ENCODE measurements at regions not wholly inside any gene's neighbourhood (a gene's known extent, or its start where the extent isn't known, plus 50 kb on each side); places are given as distances from the start of the nearest gene placed in this dataset.

DNA sequence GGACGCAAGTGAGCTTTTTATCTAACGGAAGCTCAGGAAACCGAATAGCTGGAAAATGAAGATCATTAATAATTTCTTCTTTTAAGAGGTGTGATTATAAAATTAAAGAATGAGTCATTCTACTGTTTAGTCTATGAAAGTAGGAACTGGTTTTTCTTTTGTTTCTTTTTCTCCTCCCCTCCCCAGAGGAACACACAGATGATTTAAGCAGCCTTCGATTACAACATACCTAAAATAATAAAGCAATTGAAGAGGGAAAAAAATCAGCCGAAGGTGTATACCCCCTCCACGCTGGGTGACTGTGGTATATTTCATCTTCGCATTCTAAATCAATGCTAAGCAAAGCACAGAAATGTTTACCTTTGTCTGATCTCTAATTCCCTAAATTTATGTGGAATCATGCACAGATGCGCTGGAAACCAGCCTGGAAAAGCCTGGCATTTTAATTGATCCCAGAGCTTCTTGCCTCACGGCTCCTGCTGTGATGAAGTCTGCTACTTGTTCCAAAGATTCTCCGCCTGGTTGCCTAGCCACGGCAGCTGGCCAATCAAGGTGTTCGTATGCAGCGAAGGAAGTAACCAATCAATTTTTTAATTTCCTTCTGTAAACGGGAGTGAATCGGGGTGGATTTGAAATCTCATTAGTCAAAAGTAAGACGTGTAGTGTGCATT, 133.9 kb downstream of the FANCF start:
- DNase-seq: peak; percentile 89

DNA sequence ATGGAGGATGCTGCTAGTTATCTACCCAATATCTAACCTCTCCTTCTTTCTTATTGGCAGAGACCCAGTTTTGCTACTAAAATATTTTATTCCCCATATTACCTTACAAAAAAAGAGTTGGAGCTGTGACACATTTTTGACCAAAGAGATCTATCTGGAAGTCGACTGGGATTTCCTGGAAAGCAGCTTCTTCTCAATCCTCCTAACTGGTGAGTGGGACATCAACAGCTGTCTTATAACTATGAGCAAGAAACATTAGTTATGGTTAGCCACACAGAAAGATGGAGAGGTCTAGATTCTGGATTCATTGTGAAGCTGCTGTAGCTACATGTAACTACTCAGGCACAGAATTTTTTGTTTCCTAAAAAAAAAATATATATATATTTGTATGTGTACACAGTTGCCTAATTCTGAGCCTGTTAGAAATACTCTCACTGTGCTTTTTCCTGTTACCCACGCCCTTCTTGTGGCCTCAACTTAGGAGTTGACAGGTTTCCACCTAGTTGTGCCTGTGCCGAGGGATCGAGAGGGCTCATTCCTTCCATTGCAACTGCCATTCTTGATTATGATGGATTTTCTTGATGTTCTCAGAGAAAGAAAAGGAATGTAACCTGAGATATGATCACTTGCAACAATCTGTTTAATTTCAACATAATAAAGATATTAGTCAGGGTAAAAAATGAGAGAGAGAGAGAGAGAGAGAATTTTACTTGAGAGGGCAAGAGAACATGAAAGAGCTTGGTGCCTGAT, 142.0 kb downstream of the SLC17A6 start:
- no peak for DNase-seq

DNA sequence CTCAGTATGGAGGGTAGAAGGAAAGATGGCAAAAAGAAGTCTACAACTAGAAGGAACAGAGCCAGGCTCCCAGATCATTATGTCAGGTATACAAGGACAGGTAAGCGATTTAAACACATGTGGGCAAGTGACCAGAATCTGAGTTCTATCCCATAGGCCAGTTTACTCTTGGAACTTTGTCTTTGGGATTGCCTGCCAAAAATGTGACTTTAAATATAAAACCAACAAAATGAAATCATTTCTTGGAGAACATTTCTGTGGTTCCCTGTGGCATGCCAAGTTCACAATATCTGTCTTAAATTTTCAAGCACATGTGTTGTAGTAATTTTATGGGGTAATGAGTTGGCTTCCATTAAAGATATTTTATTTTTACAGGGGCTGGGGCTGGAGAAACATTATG, 141.0 kb downstream of the SLC17A6 start:
- no peak for DNase-seq

DNA sequence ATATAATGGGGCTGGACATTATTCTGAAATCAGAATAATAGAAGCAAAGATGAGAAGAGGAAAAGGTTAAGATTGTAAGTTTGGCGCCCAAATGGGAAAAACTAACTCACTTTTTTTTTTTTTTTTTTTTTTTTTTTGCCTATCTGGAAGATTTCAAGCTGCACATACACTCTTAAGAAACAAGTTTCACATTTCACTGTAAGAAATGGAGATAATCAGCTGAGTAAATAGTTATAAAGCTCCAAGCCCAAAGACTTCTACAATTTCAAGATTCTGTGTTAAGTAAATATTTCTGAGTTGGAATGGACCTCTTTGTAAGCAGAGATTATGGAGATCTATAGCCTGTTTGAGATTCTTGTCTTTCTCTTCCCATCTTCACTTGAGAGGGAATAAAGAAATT, 140.0 kb downstream of the SLC17A6 start:
- DNase-seq: no peak

DNA sequence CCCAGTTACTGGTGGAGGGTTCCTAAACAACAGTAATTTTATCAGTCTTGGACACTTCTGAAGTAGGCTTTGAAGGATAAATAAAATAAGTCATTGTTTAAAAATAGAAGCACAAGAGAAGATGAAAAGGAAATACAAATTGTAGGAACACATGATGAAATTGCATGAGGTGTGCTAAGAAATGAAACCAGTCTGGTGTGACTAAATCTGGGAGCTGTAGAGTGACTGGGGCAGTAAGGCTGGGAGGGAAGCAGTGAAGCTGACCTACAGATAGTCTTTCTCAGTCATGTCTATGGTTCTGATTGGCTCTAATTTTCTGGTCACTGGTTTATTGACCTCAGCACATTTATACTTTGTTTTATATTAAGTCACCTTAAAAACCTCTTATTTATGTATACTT, 139.1 kb downstream of the SLC17A6 start:
- DNase-seq: no peak

DNA sequence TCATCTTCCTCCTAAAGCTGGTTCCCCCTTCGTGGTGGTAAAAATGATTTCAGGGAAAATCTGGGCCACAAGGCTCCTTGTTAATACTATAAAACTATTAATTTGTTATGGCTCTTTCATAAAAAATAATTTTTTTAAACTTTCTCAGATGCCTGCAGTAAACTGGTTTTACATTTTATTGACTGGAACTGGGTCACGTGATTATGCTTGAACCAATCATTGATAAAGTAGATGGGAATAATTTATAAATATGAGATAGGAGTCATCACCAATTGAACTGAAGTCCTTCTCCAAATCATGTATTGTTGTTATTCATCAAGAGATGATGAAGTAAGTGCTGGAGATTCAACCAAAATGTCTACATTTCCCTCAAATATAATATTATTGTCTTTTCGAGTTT, 138.4 kb downstream of the SLC17A6 start:
- no peak for DNase-seq

DNA sequence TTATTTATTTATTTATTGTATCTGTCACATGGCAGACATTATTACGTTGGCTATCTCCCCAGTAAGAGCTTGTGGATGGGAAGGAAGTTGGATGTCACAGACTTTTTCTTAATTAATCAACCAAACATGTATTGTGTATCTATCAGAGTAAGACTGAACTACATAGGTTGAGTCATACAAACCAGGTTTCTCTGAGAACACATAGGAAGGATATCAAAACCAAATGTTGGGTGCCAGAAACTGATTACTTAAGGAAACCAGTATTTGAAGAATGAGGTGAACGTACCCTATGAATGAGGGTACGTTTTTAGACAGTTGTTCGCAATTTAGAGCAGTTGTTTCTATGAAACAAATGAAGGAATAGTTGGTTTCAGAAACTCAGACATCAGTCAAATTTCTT, 136.4 kb downstream of the SLC17A6 start:
- DNase-seq: no peak

DNA sequence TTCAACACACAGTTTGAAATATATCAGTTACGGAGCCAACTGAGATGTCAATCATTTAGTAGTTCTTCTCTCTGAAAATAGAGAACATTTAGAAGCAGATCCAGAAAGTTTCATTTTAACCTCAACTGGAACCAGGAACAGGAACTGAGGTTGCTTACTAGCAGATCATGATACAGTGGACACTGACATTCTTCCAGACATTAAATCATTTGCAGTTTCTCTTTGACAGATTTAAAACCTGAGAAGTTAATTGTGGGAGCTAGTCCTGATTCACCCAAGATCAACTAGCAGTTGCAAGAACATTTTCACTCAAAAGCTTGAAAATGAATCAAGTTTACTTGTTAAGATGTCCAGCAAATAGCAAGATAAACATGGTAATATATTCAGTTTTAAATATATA, 135.4 kb downstream of the SLC17A6 start:
- no peak for DNase-seq

DNA sequence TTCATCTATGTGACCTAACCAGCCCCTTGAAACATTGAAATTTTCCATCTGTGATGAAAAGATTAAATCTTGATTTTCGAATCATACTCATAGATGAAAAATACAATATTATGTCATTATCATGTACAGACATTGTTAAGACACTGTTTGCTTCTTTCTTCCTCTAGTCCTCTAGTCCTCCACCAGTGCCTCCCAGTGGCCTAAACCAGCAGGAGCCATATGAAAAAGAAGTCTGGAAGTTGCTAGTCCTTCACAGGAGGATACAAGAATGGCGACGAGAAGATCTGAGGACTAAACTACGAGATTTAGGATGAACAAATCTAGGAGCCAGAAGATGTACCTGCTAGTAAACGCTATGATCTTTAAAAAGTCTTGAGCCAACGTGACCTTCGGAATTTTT, 134.1 kb downstream of the SLC17A6 start:
- no peak for DNase-seq

DNA sequence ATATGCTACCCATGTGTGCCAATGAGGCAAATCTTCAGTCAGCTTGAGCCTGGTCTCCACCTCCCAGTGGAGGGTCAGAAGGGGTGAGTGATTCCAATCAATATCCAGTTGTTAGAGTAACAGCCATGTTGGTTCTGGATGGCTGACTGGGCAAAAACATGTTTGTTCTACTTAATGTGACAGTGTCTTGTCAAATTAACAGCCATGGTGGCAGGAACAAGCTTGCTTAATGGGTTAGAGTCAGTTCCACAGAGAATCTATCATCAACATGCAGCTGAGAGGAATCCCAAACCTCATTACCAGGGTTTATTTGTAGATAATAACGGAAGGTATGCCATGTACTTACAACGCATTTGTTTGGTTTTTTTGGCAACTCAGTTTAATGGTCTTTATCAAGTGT, 133.2 kb downstream of the SLC17A6 start:
- no peak for DNase-seq

DNA sequence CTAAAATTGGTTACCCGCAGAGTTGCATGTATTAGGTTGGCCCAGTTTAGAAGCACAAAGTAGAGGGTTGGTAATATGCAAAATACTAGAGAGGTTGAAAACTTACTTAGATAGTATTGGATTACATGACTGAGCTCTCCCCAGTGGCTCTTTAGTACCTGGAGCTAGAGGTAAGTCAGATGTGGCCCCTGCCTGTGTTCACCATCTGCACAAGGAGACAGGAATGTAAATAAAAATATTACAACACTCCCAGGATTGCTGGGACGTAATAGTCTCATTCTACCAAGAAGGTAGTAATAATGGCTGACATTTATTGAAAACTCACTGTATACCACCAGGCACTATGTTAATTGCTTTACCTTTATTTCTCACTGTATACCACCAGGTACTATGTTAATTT, 129.6 kb downstream of the SLC17A6 start:
- no peak for DNase-seq

DNA sequence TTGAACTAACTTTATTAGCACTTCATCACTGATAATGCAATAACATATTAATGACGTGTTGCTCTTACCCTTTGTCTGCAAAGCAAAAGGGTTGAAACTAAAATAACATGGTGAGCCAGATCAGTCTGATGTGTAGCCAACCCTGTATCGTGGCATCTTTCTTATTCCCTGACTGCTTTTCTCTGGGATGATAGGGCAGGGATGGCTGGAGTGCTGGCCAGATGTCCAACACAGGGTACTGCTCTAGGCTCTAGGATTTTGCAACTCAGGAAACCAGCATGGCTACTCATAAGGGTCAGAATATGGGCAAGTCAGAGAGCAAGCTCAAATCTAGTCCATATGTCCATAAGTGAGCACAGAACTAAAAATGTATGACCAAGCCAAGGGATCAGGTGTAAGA, 129.1 kb downstream of the SLC17A6 start:
- no peak for DNase-seq

DNA sequence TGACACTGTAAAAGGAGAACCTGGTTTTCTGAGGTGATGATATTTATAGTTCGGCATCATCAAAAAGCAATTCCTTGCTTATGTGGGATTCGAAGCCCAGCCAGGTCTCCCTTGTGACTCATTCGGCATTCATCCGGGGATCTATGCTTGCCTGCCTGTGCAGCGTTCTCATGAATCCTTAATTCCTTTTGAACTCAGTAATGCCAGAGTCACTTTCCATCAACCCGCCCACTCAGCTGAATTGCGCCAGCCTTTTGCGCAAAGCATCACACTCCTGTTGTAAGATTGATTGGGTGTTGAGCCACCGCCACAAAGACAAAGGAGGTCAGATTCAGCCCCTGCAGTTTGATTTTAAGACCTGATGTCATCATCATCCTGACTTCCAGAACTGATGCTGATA, 128.6 kb downstream of the SLC17A6 start:
- no peak for DNase-seq

DNA sequence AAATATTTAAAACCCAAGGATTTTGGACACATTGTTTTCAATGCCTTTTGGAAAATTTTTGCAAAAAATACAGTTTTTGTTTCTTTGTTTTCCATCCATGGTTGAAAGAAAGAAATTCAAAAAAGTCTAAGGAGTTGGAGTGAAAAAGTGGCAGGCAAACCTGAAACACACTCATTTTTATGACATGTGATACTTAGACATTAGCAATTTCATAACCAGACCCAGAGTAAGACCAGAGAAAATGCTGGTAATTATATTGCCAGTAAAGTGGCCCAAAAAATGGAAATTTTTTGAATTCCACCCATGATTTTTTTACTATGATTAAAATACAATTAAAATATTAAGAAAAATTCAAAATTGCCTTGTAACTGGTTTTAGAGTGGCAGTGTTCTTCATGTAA, 128.2 kb downstream of the SLC17A6 start:
- no peak for DNase-seq

DNA sequence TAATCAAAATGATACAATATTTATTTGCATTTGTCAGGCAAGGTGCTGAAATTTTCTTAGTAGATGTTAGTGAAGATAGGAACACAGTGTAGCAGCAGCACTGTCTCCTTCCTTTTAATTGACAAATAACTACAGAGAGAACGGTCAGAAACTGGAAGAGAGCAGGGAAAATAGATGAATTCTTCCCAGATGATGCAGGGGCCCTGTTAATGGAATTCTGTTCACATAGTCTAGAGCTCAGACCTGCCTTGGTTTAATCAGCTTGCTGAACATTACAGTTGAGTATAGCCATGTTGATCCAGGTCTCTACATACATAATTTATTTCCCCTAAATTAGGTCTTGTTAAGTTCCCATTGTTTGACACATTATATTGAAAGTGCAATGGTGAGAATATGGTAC, 127.4 kb downstream of the SLC17A6 start:
- DNase-seq: no peak

DNA sequence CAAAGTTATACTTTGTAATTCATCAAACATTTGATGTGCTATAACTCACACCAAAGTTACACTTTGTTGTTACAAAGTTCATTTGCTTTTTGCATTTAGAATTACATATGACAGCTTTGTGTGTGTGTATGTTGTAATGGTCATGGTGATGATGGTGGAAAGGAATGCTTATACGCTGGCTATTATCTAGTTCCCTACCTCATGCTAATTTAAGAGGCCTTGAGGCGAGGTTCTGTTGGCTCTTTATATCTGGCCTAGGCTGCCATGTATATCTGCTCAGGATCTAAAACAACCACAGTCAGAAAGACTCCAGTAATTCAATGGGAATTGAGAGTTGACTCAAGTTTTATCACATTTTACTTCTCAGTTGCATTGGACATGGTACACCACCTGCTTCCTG, 123.4 kb downstream of the SLC17A6 start:
- no peak for DNase-seq

DNA sequence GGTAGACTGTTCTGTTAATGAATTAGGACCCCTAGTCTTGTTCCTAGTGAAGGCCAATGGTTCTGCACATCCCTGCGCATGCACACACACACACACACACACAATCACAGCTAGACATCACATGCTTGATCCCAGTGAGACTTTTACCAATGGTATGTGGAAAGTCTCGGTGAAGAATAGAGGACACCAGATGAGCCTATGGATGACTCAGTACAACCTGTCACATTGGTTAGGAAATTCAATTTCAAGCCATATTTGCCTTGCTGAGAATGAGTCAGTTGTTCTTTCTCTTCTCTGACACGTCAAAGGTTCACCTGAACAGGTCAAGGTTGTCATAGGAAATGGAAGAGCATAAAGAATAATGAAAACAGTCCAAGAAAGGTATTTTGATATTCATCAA, 122.0 kb downstream of the SLC17A6 start:
- no peak for DNase-seq

DNA sequence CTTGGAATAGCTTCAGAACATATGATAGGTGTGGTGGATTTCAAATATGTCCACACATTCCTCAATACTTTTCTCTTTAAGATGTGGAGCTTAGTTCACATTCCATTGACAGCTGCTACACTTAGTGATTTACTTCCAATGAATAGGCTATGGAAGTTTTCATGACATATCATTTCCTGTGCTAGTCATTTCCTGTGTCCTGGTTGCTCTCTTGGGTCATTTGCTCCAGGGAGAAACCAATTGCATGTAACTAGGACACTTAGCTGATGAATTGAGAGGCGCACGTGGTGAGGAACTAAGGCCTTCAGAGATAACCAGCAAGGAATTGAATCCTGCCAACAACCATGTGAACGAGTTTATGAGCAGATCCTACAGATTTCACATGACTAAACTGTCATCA, 120.9 kb downstream of the SLC17A6 start:
- no peak for DNase-seq

DNA sequence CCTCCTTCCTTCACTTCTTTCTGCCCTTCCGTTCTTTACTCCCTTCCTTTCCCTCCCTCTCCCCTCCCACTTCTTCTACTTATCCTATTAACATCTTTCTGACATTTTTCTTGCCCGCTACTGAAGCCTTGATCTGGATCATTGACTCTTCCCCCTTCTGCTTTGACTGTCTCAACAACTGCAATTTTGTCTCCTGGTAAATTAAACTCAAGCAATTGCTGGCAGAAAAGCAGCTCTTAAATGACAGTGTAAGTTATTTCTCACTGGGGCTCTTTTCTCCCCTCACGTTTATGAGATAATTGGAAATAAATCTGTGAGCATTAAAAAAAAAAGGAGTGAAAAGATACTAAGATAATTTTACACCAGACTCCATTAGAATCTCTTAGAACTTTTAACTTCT, 120.0 kb downstream of the SLC17A6 start:
- DNase-seq: no peak

DNA sequence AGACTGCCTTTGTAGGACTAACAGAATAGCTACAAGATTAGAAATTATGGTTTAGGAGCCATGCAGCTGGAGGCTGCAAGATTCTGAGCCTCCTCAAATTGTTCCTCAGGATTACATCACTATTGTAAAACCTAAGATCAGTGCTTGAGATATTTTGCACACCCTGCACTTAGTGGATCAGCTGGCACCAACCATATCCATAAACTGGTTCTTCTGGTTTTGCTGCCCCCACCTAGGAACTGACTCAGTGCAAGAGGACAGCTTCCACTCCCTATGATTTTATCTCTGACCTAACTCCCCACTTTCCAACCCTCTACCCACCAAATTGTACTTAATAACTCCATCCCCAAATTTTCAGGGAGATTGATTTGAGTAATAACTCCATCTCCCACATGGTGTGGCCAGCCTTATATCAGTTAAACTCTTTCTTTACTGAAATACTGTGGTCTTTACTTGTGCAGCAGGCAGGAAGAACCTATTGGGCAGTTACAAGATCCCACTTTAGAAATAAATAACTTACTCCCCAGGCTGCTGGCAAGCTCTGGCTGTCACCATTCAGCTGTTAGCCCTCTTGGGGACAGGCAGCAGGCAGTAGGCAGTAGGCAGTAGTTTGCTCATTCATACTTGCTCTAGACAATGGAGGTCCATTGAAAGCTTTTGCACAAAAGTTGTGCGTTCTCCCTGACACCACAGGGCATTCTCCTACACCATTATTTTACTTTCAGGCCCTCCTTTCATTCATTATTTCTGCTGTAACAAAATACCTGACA, 119.0 kb downstream of the SLC17A6 start:
- DNase-seq: no peak

DNA sequence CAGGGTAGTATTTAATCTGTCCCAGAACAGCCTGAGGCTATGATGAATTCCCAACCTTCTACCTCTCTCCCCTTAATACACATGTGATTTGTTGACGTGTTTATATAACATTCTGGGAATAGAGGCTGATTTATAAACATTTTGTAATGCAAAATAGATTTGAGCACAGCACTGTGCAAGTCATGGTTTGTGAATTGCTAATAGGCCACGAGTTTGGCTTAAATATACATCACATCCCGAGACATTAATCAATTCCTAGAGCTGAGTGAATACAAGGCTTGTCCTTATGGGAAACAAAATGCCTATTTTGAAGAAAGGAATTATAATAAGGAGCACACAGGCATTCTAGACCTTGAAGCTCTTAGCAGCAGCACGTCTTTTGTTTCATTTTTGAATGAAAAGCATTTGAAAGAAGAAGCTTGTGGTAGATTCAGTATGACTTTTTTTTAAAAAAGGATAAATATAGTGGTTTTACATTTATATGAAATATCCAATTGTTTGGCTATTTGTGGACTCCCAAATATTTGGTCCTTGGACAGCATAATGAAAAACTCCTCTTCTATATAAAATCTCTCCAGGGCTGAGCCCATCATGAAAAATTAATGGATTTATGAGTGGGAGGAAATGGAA, 116.4 kb downstream of the SLC17A6 start:
- no peak for DNase-seq

DNA sequence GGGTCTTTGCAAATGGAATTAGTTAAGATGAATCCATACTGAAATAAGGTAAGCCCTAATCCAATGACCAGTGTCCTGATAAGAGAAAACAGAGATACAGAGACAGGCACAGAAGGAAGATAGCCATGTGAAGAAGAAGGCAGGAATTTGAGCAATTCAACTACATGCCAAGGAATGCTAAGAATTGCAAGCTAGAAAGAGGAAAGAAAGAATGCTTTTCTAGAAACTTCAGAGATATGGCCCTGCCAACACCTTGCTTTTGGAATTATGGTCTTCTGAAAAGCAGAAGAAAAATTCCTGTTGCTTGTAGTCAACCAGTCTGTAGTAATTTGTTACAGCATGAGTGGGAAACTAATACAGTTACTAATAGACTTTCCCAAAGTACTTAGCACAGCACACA, 111.3 kb downstream of the SLC17A6 start:
- DNase-seq: no peak

DNA sequence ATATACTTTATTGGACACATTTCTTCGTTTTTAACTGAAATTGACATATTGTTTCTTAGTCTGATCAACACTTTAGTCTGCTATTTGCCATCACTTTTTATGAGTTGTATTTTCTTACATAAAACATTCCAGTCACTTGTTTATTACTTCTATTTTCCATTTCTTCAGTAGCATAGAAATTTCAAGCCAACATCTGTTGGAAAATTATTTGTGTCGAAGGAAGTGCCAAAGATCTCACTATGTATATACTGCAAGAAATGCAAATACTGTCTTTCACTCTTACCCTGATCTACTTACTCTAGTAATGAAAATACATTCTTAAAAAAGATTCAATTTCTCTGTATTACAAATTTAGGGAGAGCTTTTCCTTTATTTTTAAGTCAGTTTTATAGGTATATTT, 105.9 kb downstream of the SLC17A6 start:
- no peak for DNase-seq

DNA sequence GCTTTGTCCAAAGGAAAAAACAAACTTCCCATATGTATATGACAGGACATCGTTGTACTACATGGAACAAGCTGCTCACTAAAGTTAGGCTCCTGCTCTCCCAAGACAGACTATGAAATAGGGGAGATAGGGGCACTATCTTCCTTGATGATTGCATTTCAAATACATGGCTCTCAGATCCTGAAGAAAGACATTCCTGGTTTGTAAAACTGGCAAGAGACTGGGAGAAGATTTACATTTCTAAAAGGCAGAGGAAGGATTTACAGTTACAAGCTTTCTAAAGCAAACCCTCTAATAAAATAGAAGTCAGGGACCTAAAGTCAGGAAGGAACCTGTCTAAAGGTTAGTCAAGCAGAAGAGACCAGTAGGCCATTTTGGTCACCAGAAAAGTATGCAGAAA, 103.7 kb downstream of the SLC17A6 start:
- DNase-seq: no peak

Data from DMS 273 treated with DMSO at 0.1 percent for 48 hours (cell line).